ENCODE measurements at regions not wholly inside any gene's neighbourhood (a gene's known extent, or its start where the extent isn't known, plus 50 kb on each side); places are given as distances from the start of the nearest gene placed in this dataset.
"Not testable (repeated sequence)": the region's sequence is repeated elsewhere in the genome, so short reads cannot be mapped to it uniquely, and the experiment has no call there.

DNA sequence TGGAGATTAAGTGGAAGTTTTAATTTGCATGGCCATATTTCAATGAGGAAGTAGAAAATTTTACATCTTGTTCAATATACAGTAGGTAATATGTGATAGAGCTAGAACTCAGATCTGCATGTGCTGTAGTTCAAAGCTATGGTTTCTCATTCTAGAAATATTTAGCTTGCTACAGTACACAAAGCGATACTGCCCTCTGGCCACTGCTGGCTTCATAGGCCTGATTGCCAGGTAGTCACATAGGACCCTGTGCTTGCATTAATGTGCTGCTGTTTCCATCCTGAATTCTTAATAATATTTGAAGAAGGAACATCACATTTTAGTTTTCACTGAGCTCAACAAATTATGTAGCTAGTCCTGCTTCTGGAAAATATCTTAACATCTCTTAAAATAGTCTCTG is 87.0 kb downstream of the PLSCR2 start:
- DNase-seq: no peak

DNA sequence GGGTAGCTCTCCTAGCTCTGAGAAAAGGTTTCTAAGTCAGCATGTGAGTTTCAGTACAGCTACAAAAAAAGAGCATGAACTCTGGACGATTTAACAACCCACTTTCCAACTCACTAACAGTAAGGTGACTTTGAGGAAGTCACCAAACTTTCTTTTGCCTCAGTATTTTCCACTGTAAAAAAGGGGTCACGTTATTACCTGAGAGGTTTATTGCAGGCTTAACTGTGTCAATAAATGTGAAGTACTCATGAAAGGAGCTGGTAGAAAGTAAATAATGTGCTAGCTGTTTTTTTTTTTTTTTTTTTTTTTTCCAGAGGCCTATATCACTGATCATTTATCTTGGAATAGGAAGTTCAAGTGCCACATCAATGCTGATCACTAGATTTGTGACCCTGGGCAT is 89.3 kb downstream of the PLSCR2 start:
- DNase-seq: no peak

- no peak for DNase-seq
Measured at GRCh38 chr3:146375219-146375618, 94.1 kb downstream of the PLSCR2 start.

- no peak for DNase-seq
Measured at GRCh38 chr3:146374146-146374545, 95.2 kb downstream of the PLSCR2 start.

GRCh38 chr3:146371902-146372301 is 97.5 kb downstream of the PLSCR2 start:
- DNase-seq: no peak

GRCh38 chr3:146368882-146369523 is 100.4 kb downstream of the PLSCR2 start:
- DNase-seq: no peak

- DNase-seq: no peak
Measured at GRCh38 chr3:146359841-146360240, 108.9 kb upstream of the PLSCR4 start.

GRCh38 chr3:146354421-146354820 is 103.5 kb upstream of the PLSCR4 start:
- not testable (repeated sequence) for DNase-seq

DNA sequence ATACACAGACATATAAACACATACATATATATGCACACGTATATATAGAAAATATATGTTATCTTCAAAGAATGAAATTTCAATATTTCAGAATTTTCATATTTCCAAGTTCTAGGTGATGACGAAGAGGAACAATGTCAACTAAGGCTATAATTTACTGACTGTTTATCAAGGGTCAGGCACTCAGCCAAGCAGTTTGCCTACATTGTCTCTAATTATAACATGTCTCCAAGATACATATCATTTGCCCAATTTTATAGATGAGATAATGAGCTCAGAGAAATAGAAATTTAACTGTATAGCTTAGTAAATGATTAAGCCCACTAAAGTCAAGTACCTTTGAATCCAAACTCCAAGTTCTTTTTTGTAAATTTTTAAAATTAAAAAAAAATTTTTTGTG is 99.9 kb upstream of the PLSCR4 start:
- no peak for DNase-seq

- DNase-seq: no peak
Measured at GRCh38 chr3:146345900-146346299, 95.0 kb upstream of the PLSCR4 start.

GRCh38 chr3:146343551-146343950 is 92.6 kb upstream of the PLSCR4 start:
- DNase-seq: no peak

GRCh38 chr3:146342989-146343388 is 92.1 kb upstream of the PLSCR4 start:
- no peak for DNase-seq

- DNase-seq: no peak
Measured at GRCh38 chr3:146339349-146339748, 88.4 kb upstream of the PLSCR4 start.

DNA sequence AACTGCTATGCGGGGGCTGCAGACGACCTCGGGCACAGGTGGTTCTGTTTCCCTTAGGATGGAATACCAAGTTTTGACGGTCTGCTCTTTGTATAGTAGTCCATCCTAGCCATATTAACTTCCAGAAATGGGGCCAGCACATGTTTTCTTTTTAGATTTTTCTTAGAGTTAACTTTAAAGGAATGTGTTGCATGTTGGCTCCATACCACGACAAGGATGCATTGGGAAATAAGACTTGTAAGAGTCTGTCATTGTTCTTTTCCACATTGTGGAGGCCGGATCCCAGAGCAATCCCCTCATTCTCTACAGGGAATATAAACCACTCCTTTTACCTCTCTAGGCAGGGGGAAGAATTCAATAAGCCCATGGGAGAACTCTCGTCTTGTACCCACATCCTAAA is 87.1 kb upstream of the PLSCR4 start:
- no peak for DNase-seq

- DNase-seq: no peak
Measured at GRCh38 chr3:146335386-146335785, 84.5 kb upstream of the PLSCR4 start.

DNA sequence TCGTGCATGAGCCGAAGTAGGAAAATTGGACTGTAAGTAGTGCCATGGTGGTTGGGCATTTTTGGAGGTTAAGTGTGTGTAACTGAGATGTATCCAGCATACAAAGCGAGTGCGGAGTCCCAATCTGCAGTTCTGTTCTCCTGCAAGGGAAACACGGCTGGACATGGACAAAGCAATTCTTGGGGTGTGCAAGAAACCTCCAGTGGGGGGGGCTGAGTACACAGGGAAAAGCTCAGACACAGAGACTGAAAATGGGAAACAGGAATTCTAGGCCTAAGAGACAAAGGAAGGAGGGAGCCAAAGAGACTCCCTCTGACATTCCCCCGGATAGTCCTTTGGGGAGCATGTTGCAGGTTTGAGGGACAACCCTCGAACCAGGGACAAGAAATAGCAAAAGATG is 83.2 kb upstream of the PLSCR4 start:
- no peak for DNase-seq

GRCh38 chr3:146331967-146332366 is 81.1 kb upstream of the PLSCR4 start:
- no peak for DNase-seq

- DNase-seq: peak; percentile 18 to 28
Measured at GRCh38 chr3:146326875-146327543, 76.1 kb upstream of the PLSCR4 start.

- DNase-seq: no peak
Measured at GRCh38 chr3:146325170-146325569, 74.3 kb upstream of the PLSCR4 start.

GRCh38 chr3:146322216-146322817 is 71.4 kb upstream of the PLSCR4 start:
- DNase-seq: no peak

DNA sequence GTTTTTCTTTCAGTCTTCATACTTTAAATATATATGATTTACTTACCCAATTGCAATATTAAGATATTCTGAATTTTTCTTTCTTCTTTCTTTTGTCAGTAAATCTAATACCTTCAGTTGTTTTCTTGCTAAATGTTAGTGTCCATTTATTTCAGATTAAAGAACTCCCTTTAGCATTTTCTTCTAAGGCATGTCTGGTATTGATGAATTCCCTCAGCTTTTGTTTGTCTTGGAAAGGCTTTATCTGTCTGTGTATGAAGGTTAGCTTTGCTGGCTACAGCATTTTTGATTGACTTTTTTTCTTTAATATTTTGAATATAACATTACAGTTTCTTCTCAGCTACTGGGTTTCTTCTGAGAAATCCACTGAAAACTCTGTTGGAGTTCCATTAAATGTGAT is 64.0 kb upstream of the PLSCR4 start:
- no peak for DNase-seq

- DNase-seq: no peak
Measured at GRCh38 chr3:146313746-146314111, 62.8 kb upstream of the PLSCR4 start.

GRCh38 chr3:146313031-146313745 is 62.3 kb upstream of the PLSCR4 start:
- no peak for DNase-seq

GRCh38 chr3:146308682-146309081 is 57.8 kb upstream of the PLSCR4 start:
- no peak for DNase-seq
